ENCODE measurements at regions not wholly inside any gene's neighbourhood (a gene's known extent, or its start where the extent isn't known, plus 50 kb on each side); places are given as distances from the start of the nearest gene placed in this dataset.
"Not testable (repeated sequence)": the region's sequence is repeated elsewhere in the genome, so short reads cannot be mapped to it uniquely, and the experiment has no call there.

DNA sequence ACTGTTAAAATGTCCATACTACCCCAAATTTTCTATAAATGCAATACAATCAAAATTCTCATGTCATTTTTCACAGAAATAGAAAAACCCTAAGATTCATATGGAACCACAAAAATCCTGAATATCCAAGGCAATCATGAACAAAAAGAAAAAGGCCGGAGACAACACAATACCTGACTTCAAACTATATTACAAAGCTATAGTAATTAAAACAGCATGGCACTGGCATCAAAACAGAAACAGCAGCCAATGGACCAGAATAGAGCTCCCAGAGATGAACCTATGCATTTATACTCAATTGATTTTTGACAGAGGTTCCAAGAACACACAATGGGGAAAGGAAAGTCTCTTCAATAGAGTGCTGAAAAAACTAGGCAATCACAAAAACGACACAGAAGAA lies 128.8 kb downstream of the SDHAF3 start (continued):
- TF ChIP-seq, protein P1, sequence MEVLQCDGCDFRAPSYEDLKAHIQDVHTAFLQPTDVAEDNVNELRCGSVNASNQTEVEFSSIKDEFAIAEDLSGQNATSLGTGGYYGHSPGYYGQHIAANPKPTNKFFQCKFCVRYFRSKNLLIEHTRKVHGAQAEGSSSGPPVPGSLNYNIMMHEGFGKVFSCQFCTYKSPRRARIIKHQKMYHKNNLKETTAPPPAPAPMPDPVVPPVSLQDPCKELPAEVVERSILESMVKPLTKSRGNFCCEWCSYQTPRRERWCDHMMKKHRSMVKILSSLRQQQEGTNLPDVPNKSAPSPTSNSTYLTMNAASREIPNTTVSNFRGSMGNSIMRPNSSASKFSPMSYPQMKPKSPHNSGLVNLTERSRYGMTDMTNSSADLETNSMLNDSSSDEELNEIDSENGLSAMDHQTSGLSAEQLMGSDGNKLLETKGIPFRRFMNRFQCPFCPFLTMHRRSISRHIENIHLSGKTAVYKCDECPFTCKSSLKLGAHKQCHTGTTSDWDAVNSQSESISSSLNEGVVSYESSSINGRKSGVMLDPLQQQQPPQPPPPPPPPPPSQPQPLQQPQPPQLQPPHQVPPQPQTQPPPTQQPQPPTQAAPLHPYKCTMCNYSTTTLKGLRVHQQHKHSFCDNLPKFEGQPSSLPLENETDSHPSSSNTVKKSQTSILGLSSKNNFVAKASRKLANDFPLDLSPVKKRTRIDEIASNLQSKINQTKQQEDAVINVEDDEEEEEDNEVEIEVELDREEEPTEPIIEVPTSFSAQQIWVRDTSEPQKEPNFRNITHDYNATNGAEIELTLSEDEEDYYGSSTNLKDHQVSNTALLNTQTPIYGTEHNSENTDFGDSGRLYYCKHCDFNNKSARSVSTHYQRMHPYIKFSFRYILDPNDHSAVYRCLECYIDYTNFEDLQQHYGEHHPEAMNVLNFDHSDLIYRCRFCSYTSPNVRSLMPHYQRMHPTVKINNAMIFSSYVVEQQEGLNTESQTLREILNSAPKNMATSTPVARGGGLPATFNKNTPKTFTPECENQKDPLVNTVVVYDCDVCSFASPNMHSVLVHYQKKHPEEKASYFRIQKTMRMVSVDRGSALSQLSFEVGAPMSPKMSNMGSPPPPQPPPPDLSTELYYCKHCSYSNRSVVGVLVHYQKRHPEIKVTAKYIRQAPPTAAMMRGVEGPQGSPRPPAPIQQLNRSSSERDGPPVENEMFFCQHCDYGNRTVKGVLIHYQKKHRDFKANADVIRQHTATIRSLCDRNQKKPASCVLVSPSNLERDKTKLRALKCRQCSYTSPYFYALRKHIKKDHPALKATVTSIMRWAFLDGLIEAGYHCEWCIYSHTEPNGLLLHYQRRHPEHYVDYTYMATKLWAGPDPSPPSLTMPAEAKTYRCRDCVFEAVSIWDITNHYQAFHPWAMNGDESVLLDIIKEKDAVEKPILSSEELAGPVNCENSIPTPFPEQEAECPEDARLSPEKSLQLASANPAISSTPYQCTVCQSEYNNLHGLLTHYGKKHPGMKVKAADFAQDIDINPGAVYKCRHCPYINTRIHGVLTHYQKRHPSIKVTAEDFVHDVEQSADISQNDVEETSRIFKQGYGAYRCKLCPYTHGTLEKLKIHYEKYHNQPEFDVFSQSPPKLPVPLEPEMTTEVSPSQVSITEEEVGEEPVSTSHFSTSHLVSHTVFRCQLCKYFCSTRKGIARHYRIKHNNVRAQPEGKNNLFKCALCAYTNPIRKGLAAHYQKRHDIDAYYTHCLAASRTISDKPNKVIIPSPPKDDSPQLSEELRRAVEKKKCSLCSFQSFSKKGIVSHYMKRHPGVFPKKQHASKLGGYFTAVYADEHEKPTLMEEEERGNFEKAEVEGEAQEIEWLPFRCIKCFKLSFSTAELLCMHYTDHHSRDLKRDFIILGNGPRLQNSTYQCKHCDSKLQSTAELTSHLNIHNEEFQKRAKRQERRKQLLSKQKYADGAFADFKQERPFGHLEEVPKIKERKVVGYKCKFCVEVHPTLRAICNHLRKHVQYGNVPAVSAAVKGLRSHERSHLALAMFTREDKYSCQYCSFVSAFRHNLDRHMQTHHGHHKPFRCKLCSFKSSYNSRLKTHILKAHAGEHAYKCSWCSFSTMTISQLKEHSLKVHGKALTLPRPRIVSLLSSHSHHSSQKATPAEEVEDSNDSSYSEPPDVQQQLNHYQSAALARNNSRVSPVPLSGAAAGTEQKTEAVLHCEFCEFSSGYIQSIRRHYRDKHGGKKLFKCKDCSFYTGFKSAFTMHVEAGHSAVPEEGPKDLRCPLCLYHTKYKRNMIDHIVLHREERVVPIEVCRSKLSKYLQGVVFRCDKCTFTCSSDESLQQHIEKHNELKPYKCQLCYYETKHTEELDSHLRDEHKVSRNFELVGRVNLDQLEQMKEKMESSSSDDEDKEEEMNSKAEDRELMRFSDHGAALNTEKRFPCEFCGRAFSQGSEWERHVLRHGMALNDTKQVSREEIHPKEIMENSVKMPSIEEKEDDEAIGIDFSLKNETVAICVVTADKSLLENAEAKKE (CRISPR knock-in tag; IDR thresholded peaks at IDR 0.05), result no peak

DNA sequence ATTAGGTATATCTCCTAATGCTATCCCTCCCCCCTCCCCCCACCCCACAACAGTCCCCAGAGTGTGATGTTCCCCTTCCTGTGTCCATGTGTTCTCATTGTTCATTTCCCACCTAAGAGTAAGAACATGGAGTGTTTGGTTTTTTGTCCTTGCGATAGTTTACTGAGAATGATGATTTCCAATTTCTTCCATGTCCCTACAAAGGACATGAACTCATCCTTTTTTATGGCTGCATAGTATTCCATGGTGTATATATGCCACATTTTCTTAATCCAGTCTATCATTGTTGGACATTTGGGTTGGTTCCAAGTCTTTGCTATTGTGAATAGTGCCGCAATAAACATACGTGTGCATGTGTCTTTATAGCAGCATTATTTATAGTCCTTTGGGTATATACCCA lies 140.7 kb downstream of the SDHAF3 start:
- H3K27ac ChIP-seq (ENCODE audit: low read depth); H3K27ac Mint-ChIP-seq: not testable (repeated sequence)

DNA sequence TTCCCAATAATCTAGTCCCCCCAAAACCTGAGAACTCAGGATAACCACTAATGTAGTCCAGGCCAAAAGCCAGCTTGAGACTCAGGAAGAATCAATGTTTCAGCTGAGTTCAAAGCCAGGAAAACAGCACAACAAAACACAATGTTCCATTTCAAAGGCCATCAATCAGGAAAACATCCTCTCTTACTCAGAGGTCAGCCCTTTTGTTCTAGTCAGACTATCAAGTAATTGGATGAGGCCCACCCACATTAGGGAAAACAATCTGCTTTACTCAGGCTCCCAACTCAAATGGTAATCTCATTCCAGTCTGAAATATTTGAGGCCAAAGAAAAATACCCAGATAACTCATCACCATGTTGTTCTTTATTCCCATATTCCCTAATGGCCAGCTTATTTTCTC lies 152.2 kb downstream of the SDHAF3 start:
- peak overlapping the region; percentile 3; the same call in 1 of the 2 replicates for H3K4me2 ChIP-seq
- Mint-ChIP-seq H3K27ac (no peak overlapping the region), H3K4me3 (no peak overlapping the region), H3K27me3 (ENCODE audit: insufficient read depth, low read depth, poor library complexity) (no peaks in the 10 kb centered on the region), H3K9me3 (no peaks in the 10 kb centered on the region; the same call in 1 of the 3 replicates), H3K4me1 (peaks cover 24% of the 10 kb centered on the region; the same call in 2 of the 3 replicates), H3K36me3 (ENCODE audit: low read depth) (no peaks in the 10 kb centered on the region)
- peak; percentile 38 for DNase-seq (ENCODE audit: low spot score)
- no peaks in the 10 kb centered on the region for H3F3A ChIP-seq (replicated peaks; ENCODE audit: low read depth)
- H3K4me3 ChIP-seq, result no peak overlapping the region
- H2AFZ ChIP-seq, result no peak overlapping the region
- TF ChIP-seq NANOG (IDR thresholded peaks at IDR 0.05; ENCODE audit: borderline replicate concordance), result peak; percentile 70; the same call in 1 of the 2 replicates
- no peak for TF ChIP-seq EZH2phosphoT487 (IDR thresholded peaks at IDR 0.05; ENCODE audit: unreplicated experiment)
- H3K27ac ChIP-seq (ENCODE audit: low read depth), result no peak overlapping the region
- H3K27me3 ChIP-seq (ENCODE audit: insufficient read depth), result no peaks in the 10 kb centered on the region
- H3K9me2 ChIP-seq (ENCODE audit: insufficient read depth), result peaks cover 8% of the 10 kb centered on the region; the same call in 1 of the 2 replicates
- H3K79me2 ChIP-seq (replicated peaks; ENCODE audit: insufficient read depth), result no peaks in the 10 kb centered on the region
- H4K20me1 ChIP-seq (replicated peaks; ENCODE audit: insufficient read depth), result no peaks in the 10 kb centered on the region
- no peaks in the 10 kb centered on the region for H3K36me3 ChIP-seq (ENCODE audit: insufficient read depth)
- H3K4me1 ChIP-seq (ENCODE audit: insufficient read depth), result peaks cover 26% of the 10 kb centered on the region
- no peak; the same call in 1 of the 3 replicates for ATAC-seq

More for the DNA sequence above, 140.7 kb downstream of the SDHAF3 start:
- H3K27me3 ChIP-seq (ENCODE audit: insufficient read depth); H3K36me3 Mint-ChIP-seq (ENCODE audit: low read depth); H3F3A ChIP-seq (replicated peaks; ENCODE audit: low read depth); H3K36me3 ChIP-seq (ENCODE audit: insufficient read depth); H3K79me2 ChIP-seq (replicated peaks; ENCODE audit: insufficient read depth); H3K4me3 ChIP-seq; DNase-seq (ENCODE audit: low spot score); H3K4me1 ChIP-seq (ENCODE audit: insufficient read depth); H3K9me2 ChIP-seq (ENCODE audit: insufficient read depth); H2AFZ ChIP-seq; ATAC-seq; H3K27me3 Mint-ChIP-seq (ENCODE audit: insufficient read depth, low read depth, poor library complexity); H3K4me3 Mint-ChIP-seq; H3K4me2 ChIP-seq; H4K20me1 ChIP-seq (replicated peaks; ENCODE audit: insufficient read depth); H3K4me1 Mint-ChIP-seq: not testable (repeated sequence)
- H3K9me3 Mint-ChIP-seq, result peaks cover 10% of the 10 kb centered on the region

Measured in GM23338 (cell line).